ENCODE measurements at regions not wholly inside any gene's neighbourhood (a gene's known extent, or its start where the extent isn't known, plus 50 kb on each side); places are given as distances from the start of the nearest gene placed in this dataset.

DNA sequence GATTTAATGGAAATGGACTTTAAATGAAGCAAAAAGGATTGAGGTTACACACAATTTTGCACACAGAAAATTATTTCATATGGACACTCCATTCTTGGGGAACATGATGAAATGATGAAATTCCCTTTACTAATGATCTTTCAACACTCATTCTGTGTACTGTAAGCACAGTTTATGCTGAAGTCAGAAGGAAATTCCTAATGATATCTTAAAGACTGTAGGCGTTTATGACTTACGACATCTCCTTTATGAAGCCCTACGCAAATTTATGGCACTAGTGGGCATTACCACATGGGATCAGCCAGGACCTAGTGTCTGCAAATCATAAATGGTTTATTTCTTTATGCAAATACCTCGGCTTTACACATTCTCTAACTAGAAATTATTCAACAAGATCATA, 97.9 kb upstream of the SOX5 start:
- TF ChIP-seq CTCF (IDR thresholded peaks at IDR 0.05) (no peak), EZH2 (IDR thresholded peaks at IDR 0.05) (no peak)

Data from neural progenitor cell (in vitro differentiated cells).